ENCODE measurements at regions not wholly inside any gene's neighbourhood (a gene's known extent, or its start where the extent isn't known, plus 50 kb on each side); places are given as distances from the start of the nearest gene placed in this dataset.

DNA sequence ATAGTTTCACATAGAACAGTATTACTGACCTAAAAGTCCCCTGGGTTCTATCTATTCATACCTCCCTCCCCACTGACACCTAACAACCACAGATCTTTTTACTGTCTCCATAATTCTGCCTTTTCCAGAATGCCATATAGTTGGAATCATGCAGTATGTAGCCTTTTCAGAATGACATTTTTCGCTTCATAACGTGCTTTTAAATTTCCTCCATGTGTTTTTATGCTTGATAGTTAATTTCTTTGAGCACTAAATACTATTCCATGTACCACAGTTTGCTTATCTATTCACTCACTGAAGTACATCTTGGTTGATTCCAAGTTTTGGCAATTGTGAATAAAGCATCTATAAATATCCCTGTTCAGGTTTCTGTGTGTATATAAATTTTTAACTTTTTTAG lies 77.7 kb upstream of the GPR149 start:
- TF ChIP-seq, protein P1, sequence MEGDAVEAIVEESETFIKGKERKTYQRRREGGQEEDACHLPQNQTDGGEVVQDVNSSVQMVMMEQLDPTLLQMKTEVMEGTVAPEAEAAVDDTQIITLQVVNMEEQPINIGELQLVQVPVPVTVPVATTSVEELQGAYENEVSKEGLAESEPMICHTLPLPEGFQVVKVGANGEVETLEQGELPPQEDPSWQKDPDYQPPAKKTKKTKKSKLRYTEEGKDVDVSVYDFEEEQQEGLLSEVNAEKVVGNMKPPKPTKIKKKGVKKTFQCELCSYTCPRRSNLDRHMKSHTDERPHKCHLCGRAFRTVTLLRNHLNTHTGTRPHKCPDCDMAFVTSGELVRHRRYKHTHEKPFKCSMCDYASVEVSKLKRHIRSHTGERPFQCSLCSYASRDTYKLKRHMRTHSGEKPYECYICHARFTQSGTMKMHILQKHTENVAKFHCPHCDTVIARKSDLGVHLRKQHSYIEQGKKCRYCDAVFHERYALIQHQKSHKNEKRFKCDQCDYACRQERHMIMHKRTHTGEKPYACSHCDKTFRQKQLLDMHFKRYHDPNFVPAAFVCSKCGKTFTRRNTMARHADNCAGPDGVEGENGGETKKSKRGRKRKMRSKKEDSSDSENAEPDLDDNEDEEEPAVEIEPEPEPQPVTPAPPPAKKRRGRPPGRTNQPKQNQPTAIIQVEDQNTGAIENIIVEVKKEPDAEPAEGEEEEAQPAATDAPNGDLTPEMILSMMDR (conservative IDR thresholded peaks at IDR 0.05; ENCODE audit: low read length) = no peak
- TF ChIP-seq EZH2phosphoT487 (IDR thresholded peaks at IDR 0.05; ENCODE audit: borderline replicate concordance) = no peak
- Histone ChIP-seq H2AFZ (ENCODE audit: low read length) (no peak overlapping the region), H3K9me3 (ENCODE audit: insufficient read depth, low read depth, low read length) (no peaks in the 10 kb centered on the region), H3K36me3 (ENCODE audit: insufficient read depth, low read length) (no peaks in the 10 kb centered on the region), H3K4me3 (ENCODE audit: low read length, poor library complexity, severe bottlenecking) (no peak overlapping the region), H4K20me1 (ENCODE audit: insufficient read depth, low read length, poor library complexity, severe bottlenecking) (no peaks in the 10 kb centered on the region), H3K27me3 (ENCODE audit: insufficient read depth, low read length, poor library complexity, severe bottlenecking) (no peaks in the 10 kb centered on the region), H3F3A (ENCODE audit: low read depth) (no peaks in the 10 kb centered on the region), H3K4me2 (ENCODE audit: low read depth, low read length, poor library complexity, severe bottlenecking) (no peak overlapping the region), H3K4me1 (ENCODE audit: insufficient read depth, low read length, poor library complexity, severe bottlenecking) (no peaks in the 10 kb centered on the region), H3K9me2 (replicated peaks; ENCODE audit: low read depth, low read length) (no peaks in the 10 kb centered on the region), H3K79me2 (ENCODE audit: insufficient read depth, low read length) (no peaks in the 10 kb centered on the region), H3K9ac (ENCODE audit: low read depth, low read length, poor library complexity, severe bottlenecking) (no peak overlapping the region)

DNA sequence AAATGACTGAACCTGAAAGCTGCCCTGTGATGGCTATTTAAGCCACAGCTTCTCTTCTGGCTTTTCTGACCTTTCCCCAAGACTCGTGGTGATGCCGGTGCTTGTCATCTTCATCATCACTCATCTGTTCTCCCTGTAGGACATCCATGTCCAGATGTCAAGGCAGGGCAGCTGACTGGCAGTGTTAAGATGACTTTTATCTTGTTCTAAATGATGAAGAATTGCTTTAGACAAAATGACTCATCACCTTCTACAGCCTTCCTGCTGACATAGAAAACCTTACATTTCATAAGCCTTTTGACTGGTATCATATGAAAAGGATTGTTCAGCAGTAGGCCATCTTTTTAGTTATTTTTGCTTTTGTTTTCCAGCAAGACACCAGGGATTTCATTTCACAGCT lies 67.0 kb upstream of the GPR149 start:
- no peak overlapping the region for H3K9ac ChIP-seq (ENCODE audit: low read depth, low read length, poor library complexity, severe bottlenecking)

GRCh38 chr3:154496540-154496939 lies 66.5 kb upstream of the GPR149 start:
- no peak overlapping the region for H3K4me2 ChIP-seq (ENCODE audit: low read depth, low read length, poor library complexity, severe bottlenecking)
- H3K4me3 ChIP-seq (ENCODE audit: low read length, poor library complexity, severe bottlenecking) = no peak overlapping the region
- H3K79me2 ChIP-seq (ENCODE audit: insufficient read depth, low read length) = no peaks in the 10 kb centered on the region
- H3K27me3 ChIP-seq (ENCODE audit: insufficient read depth, low read length, poor library complexity, severe bottlenecking) = no peaks in the 10 kb centered on the region
- H2AFZ ChIP-seq (ENCODE audit: low read length) = no peak overlapping the region
- H3K9me2 ChIP-seq (replicated peaks; ENCODE audit: low read depth, low read length) = no peaks in the 10 kb centered on the region
- H3F3A ChIP-seq (ENCODE audit: low read depth) = no peaks in the 10 kb centered on the region
- no peak for TF ChIP-seq EZH2phosphoT487 (IDR thresholded peaks at IDR 0.05; ENCODE audit: borderline replicate concordance)
- TF ChIP-seq, protein P1 (conservative IDR thresholded peaks at IDR 0.05; ENCODE audit: low read length) = no peak
- no peaks in the 10 kb centered on the region for H3K36me3 ChIP-seq (ENCODE audit: insufficient read depth, low read length)
- H3K9ac ChIP-seq (ENCODE audit: low read depth, low read length, poor library complexity, severe bottlenecking) = no peak overlapping the region
- no peaks in the 10 kb centered on the region for H4K20me1 ChIP-seq (ENCODE audit: insufficient read depth, low read length, poor library complexity, severe bottlenecking)
- H3K4me1 ChIP-seq (ENCODE audit: insufficient read depth, low read length, poor library complexity, severe bottlenecking) = no peaks in the 10 kb centered on the region
- H3K9me3 ChIP-seq (ENCODE audit: insufficient read depth, low read depth, low read length) = no peaks in the 10 kb centered on the region

More for the DNA sequence above, 67.0 kb upstream of the GPR149 start:
- H3K4me1 ChIP-seq (ENCODE audit: insufficient read depth, low read length, poor library complexity, severe bottlenecking) = no peaks in the 10 kb centered on the region
- H2AFZ ChIP-seq (ENCODE audit: low read length) = no peak overlapping the region
- H3F3A ChIP-seq (ENCODE audit: low read depth) = no peaks in the 10 kb centered on the region
- H3K9me3 ChIP-seq (ENCODE audit: insufficient read depth, low read depth, low read length) = no peaks in the 10 kb centered on the region
- H3K36me3 ChIP-seq (ENCODE audit: insufficient read depth, low read length) = no peaks in the 10 kb centered on the region
- H3K79me2 ChIP-seq (ENCODE audit: insufficient read depth, low read length) = no peaks in the 10 kb centered on the region
- no peak for TF ChIP-seq EZH2phosphoT487 (IDR thresholded peaks at IDR 0.05; ENCODE audit: borderline replicate concordance)
- TF ChIP-seq, protein P1 (conservative IDR thresholded peaks at IDR 0.05; ENCODE audit: low read length) = no peak
- no peak overlapping the region for H3K4me3 ChIP-seq (ENCODE audit: low read length, poor library complexity, severe bottlenecking)
- H3K27me3 ChIP-seq (ENCODE audit: insufficient read depth, low read length, poor library complexity, severe bottlenecking) = no peaks in the 10 kb centered on the region
- no peaks in the 10 kb centered on the region for H3K9me2 ChIP-seq (replicated peaks; ENCODE audit: low read depth, low read length)
- no peaks in the 10 kb centered on the region for H4K20me1 ChIP-seq (ENCODE audit: insufficient read depth, low read length, poor library complexity, severe bottlenecking)
- H3K4me2 ChIP-seq (ENCODE audit: low read depth, low read length, poor library complexity, severe bottlenecking) = no peak overlapping the region
